Trophoblast cell (in vitro differentiated cells and primary cell): ENCODE measurements at regions not wholly inside any gene's neighbourhood (a gene's known extent, or its start where the extent isn't known, plus 50 kb on each side); places are given as distances from the start of the nearest gene placed in this dataset.

Experiments used
- DNase-seq, 2 donors: peaks; one replicate each; pipeline ENCODE4 v3.0.0-alpha.2; 2016
- H2AFZ ChIP-seq: 2 replicates; pipeline ENCODE4 v1.6.1; 2013; ENCODE audit warnings: low read length, moderate library complexity, mild to moderate bottlenecking; ENCODE audit not compliant: insufficient read depth, poor library complexity
- H2AK5ac ChIP-seq: 2 replicates; pipeline ENCODE4 v1.6.1; 2013; ENCODE audit warnings: mild to moderate bottlenecking, low read length
- H2BK120ac ChIP-seq: 2 replicates; pipeline ENCODE4 v1.6.1; 2013; ENCODE audit warnings: low read length, mild to moderate bottlenecking, moderate library complexity; ENCODE audit not compliant: insufficient read depth, poor library complexity
- H2BK12ac ChIP-seq: 2 replicates; pipeline ENCODE4 v1.6.1; 2013; ENCODE audit warnings: mild to moderate bottlenecking, low read length, moderate library complexity
- H2BK5ac ChIP-seq: 2 replicates; pipeline ENCODE4 v1.6.1; 2013; ENCODE audit warnings: low read length, low read depth, moderate library complexity, mild to moderate bottlenecking; ENCODE audit not compliant: poor library complexity
- H3K14ac ChIP-seq: 2 replicates; pipeline ENCODE4 v1.6.1; 2013; ENCODE audit warnings: mild to moderate bottlenecking, low read length
- H3K18ac ChIP-seq: 2 replicates; pipeline ENCODE4 v1.6.1; 2013; ENCODE audit warnings: mild to moderate bottlenecking, low read length
- H3K23ac ChIP-seq: 2 replicates; pipeline ENCODE4 v1.6.1; 2013; ENCODE audit warnings: low read length
- H3K27ac ChIP-seq: 2 replicates; pipeline ENCODE4 v1.5.1; 2013; ENCODE audit warnings: low read depth, mild to moderate bottlenecking, inconsistent platforms, low read length, moderate library complexity
- H3K27me3 ChIP-seq: 2 replicates; pipeline ENCODE4 v1.6.1; 2013; ENCODE audit warnings: inconsistent platforms, mild to moderate bottlenecking, low read length, moderate library complexity; ENCODE audit not compliant: insufficient read depth
- H3K36me3 ChIP-seq, 2 experiments: 1 replicate in 1 of 2; 2 replicates in 1 of 2; pipeline ENCODE4 v1.6.1; 2013; ENCODE audit warnings: low read length in 2 of 2, mild to moderate bottlenecking in 2 of 2, moderate library complexity in 1 of 2; ENCODE audit not compliant: insufficient read depth in 2 of 2, control insufficient read depth in 1 of 2
- H3K4ac ChIP-seq: 2 replicates; pipeline ENCODE4 v1.6.1; 2013; ENCODE audit warnings: low read depth, mild to moderate bottlenecking, low read length, moderate library complexity
- H3K4me1 ChIP-seq, 2 experiments: 1 replicate in 1 of 2; 2 replicates in 1 of 2; pipeline ENCODE4 v1.6.1; 2013; ENCODE audit warnings: low read length in 2 of 2, mild to moderate bottlenecking in 2 of 2, moderate library complexity in 1 of 2; ENCODE audit not compliant: insufficient read depth in 2 of 2, control insufficient read depth in 1 of 2
- H3K4me2 ChIP-seq: 2 replicates; pipeline ENCODE4 v1.6.1; 2013; ENCODE audit warnings: inconsistent platforms, mild to moderate bottlenecking, low read length, moderate library complexity
- H3K4me3 ChIP-seq: 2 replicates; pipeline ENCODE4 v1.5.1; 2013; ENCODE audit warnings: mild to moderate bottlenecking, low read depth, low read length, inconsistent platforms
- H3K79me1 ChIP-seq: one replicate; pipeline ENCODE4 v1.6.1; 2013; ENCODE audit warnings: low read length
- H3K79me2 ChIP-seq: 2 replicates; pipeline ENCODE4 v1.6.1; 2013; ENCODE audit warnings: low read length, mild to moderate bottlenecking; ENCODE audit not compliant: control insufficient read depth, insufficient read depth, poor library complexity
- H3K9ac ChIP-seq: 2 replicates; pipeline ENCODE4 v1.6.1; 2013; ENCODE audit warnings: mild to moderate bottlenecking, low read length
- H3K9me3 ChIP-seq: 2 replicates; pipeline ENCODE4 v1.6.1; 2013; ENCODE audit warnings: low read depth, mild to moderate bottlenecking, control low read depth, inconsistent platforms, low read length; ENCODE audit not compliant: insufficient read depth
- H4K12ac ChIP-seq: 2 replicates; pipeline ENCODE4 v1.6.1; 2013; ENCODE audit warnings: low read depth, mild to moderate bottlenecking, low read length, moderate library complexity
- H4K8ac ChIP-seq: 2 replicates; pipeline ENCODE4 v1.6.1; 2013; ENCODE audit warnings: low read depth, mild to moderate bottlenecking, low read length, moderate library complexity
- H4K91ac ChIP-seq: one replicate; pipeline ENCODE4 v1.6.1; 2013; ENCODE audit warnings: low read depth, mild to moderate bottlenecking, low read length, moderate library complexity
- whole genome bisulfite sequencing: extraction: QIAGEN DNeasy Blood & Tissue Kit; methylation state at CpG from one replicate; pipeline ENCODE4 v1.1.7; 2013; ENCODE audit warnings: missing lambda C conversion rate; ENCODE audit not compliant: insufficient read length, insufficient coverage; ENCODE audit errors: extremely low coverage; 5-methylcytosine and 5-hydroxymethylcytosine counted together

DNA sequence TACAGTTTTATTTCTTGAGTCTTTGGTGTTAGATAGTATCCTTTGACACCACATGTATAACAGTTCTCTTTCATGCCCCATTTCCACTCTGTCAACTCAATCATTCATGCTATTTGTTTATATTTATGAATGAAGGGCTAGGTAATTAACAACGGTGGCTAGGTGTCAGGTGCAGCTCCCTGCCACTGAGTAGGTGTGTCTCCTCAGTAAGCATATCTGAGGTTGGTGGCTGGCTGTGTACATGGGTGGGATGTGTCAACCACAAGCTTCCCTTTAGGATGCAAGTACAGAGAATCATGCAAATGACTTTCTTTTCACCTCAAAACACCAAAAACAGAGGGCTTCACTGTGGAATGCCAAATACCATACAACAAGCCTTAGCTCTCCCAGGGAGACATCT lies 83.4 kb downstream of the ZNF365 start:
- H3K18ac ChIP-seq = no peak overlapping the region
- no peak overlapping the region for H4K12ac ChIP-seq
- peaks cover 5 to 6% of the 10 kb centered on the region in 2 experiments for H3K4me1 ChIP-seq
- H2BK5ac ChIP-seq = no peak overlapping the region
- no peaks in the 10 kb centered on the region for H3K9me3 ChIP-seq
- no peak overlapping the region for H3K9ac ChIP-seq
- DNase-seq = no peak
- H2BK120ac ChIP-seq = no peak overlapping the region
- no peak overlapping the region for H3K14ac ChIP-seq
- no peak overlapping the region for H2AFZ ChIP-seq
- no peak overlapping the region for H4K91ac ChIP-seq
- H2AK5ac ChIP-seq = no peak overlapping the region
- H3K27ac ChIP-seq = no peak overlapping the region
- H3K4me3 ChIP-seq = no peak overlapping the region
- no peak overlapping the region for H2BK12ac ChIP-seq
- H3K23ac ChIP-seq = no peak overlapping the region
- no peak overlapping the region for H4K8ac ChIP-seq
- H3K4me2 ChIP-seq = no peak overlapping the region
- WGBS = no CpG with 5 or more reads among the region's 1 CpG
- no peaks in the 10 kb centered on the region for H3K79me2 ChIP-seq
- H3K4ac ChIP-seq = no peak overlapping the region
- H3K36me3 ChIP-seq = no peaks in the 10 kb centered on the region
- H3K79me1 ChIP-seq = no peaks in the 10 kb centered on the region
- H3K27me3 ChIP-seq = no peaks in the 10 kb centered on the region

DNA sequence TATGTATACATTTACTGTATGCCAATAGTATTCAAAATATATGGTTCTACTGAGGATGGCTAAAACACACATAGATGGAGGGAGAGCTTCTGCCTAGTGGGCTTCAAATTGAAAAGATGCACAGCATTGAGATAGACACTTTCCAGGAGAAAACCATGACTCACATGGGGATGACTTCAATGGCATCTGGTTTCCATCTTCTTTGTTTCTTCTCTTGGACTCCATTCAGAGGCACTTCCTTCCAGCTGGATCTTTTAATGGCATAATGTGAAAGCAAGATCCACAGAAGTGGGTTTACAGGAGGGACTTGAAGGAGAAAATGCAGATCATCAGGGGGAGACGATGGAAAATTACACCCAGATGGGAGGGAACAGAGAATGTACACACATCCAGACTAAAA lies 84.9 kb downstream of the ZNF365 start:
- WGBS = no CpG with 5 or more reads among the region's 1 CpG
- no peak overlapping the region for H2BK120ac ChIP-seq
- no peak overlapping the region for H2BK5ac ChIP-seq
- no peak overlapping the region for H3K9ac ChIP-seq
- H3K9me3 ChIP-seq = no peaks in the 10 kb centered on the region
- no peak overlapping the region for H3K18ac ChIP-seq
- no peak overlapping the region for H2BK12ac ChIP-seq
- H3K79me1 ChIP-seq = no peaks in the 10 kb centered on the region
- H4K12ac ChIP-seq = no peak overlapping the region
- H3K14ac ChIP-seq = no peak overlapping the region
- H2AK5ac ChIP-seq = no peak overlapping the region
- no peaks in the 10 kb centered on the region for H3K79me2 ChIP-seq
- no peak overlapping the region for H3K4me2 ChIP-seq
- H2AFZ ChIP-seq = no peak overlapping the region
- no peaks in the 10 kb centered on the region for H3K36me3 ChIP-seq
- no peak overlapping the region for H3K27ac ChIP-seq
- peaks cover 5 to 6% of the 10 kb centered on the region in 2 experiments for H3K4me1 ChIP-seq
- no peak overlapping the region for H3K23ac ChIP-seq
- H3K4me3 ChIP-seq = no peak overlapping the region
- no peak overlapping the region for H4K91ac ChIP-seq
- no peak overlapping the region for H3K4ac ChIP-seq
- no peak for DNase-seq
- no peaks in the 10 kb centered on the region for H3K27me3 ChIP-seq
- H4K8ac ChIP-seq = no peak overlapping the region

DNA sequence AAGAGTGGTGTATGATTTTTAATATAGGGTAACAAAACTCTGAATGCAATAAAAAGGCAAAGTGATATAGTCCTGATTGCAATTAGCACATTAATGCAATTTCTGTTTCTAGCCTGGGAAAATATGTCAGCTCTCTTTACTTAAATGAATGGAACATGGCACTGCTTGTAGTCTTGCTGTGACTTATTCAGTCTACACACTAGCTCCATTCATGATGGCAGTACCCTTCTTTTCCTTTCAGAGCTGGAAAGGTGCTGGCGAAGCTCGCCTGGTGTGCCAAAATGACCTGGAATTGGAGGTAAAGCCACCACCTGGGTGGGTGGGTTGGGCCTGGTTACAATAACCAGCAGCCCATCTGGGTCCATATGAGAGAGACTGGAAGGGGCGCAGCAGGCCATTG lies 85.3 kb downstream of the ZNF365 start:
- no peaks in the 10 kb centered on the region for H3K9me3 ChIP-seq
- no peak for DNase-seq
- WGBS = no CpG with 5 or more reads among the region's 3 CpGs

DNA sequence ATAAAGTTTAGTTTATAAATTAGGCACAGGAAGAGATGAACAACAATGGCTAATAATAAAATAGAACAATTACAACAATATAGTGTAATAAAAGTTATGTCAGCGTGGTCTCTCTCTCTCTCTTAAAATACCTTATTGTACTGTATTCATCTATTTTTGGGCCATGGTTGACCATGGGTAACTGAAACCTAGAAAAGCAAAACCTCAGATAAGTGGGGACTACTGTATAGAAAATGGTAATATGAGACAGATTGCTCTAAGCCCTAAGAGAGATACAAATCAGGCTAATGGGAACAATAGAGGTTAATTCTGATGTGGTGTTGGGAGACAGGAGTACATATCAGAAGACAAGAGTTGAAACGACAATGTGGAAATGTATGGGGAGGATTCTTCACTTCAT lies 86.2 kb downstream of the ZNF365 start:
- no peaks in the 10 kb centered on the region for H3K79me2 ChIP-seq
- no CpG with 5 or more reads among the region's 2 CpGs for WGBS
- no peak overlapping the region for H4K8ac ChIP-seq
- peaks cover 4% of the 10 kb centered on the region for H3K9me3 ChIP-seq
- no peak for DNase-seq
- no peak overlapping the region for H3K9ac ChIP-seq
- no peaks in the 10 kb centered on the region for H3K4me1 ChIP-seq
- H4K12ac ChIP-seq = no peak overlapping the region
- H3K27me3 ChIP-seq = no peaks in the 10 kb centered on the region
- no peaks in the 10 kb centered on the region for H3K36me3 ChIP-seq
- no peak overlapping the region for H3K4ac ChIP-seq
- no peak overlapping the region for H3K23ac ChIP-seq
- no peak overlapping the region for H2BK12ac ChIP-seq
- no peak overlapping the region for H3K27ac ChIP-seq
- no peak overlapping the region for H2AK5ac ChIP-seq
- no peak overlapping the region for H3K4me2 ChIP-seq
- H2BK120ac ChIP-seq = no peak overlapping the region
- H2AFZ ChIP-seq = no peak overlapping the region
- H3K4me3 ChIP-seq = no peak overlapping the region
- H3K18ac ChIP-seq = no peak overlapping the region
- H2BK5ac ChIP-seq = no peak overlapping the region
- H3K79me1 ChIP-seq = no peaks in the 10 kb centered on the region
- no peak overlapping the region for H3K14ac ChIP-seq
- no peak overlapping the region for H4K91ac ChIP-seq

More for the DNA sequence above, 85.3 kb downstream of the ZNF365 start:
- Histone ChIP-seq H2BK120ac (no peak overlapping the region), H3K18ac (no peak overlapping the region), H3K79me1 (no peaks in the 10 kb centered on the region), H2BK5ac (no peak overlapping the region), H3K4me3 (no peak overlapping the region), H4K8ac (no peak overlapping the region), H3K4me1 (peaks cover 5 to 6% of the 10 kb centered on the region in 2 experiments), H3K36me3 (no peaks in the 10 kb centered on the region), H2AK5ac (no peak overlapping the region), H3K27ac (no peak overlapping the region), H3K79me2 (no peaks in the 10 kb centered on the region), H3K23ac (no peak overlapping the region), H4K91ac (no peak overlapping the region), H3K9ac (no peak overlapping the region), H3K27me3 (no peaks in the 10 kb centered on the region), H2AFZ (no peak overlapping the region), H4K12ac (no peak overlapping the region), H2BK12ac (no peak overlapping the region), H3K4ac (no peak overlapping the region), H3K4me2 (no peak overlapping the region), H3K14ac (no peak overlapping the region)
